Stimulated activated CD4-positive, alpha-beta T cell treated with anti-CD3 and anti-CD28 coated beads, Interleukin-4, amount 100 ng/mL, for 1 hour (primary cell): ENCODE measurements at regions not wholly inside any gene's neighbourhood (a gene's known extent, or its start where the extent isn't known, plus 50 kb on each side); places are given as distances from the start of the nearest gene placed in this dataset.
"Not testable (repeated sequence)": the region's sequence is repeated elsewhere in the genome, so short reads cannot be mapped to it uniquely, and the experiment has no call there.

Experiments
- DNase-seq: peaks from one replicate; pipeline ENCODE4 v3.0.0-alpha.2; 2020

DNA sequence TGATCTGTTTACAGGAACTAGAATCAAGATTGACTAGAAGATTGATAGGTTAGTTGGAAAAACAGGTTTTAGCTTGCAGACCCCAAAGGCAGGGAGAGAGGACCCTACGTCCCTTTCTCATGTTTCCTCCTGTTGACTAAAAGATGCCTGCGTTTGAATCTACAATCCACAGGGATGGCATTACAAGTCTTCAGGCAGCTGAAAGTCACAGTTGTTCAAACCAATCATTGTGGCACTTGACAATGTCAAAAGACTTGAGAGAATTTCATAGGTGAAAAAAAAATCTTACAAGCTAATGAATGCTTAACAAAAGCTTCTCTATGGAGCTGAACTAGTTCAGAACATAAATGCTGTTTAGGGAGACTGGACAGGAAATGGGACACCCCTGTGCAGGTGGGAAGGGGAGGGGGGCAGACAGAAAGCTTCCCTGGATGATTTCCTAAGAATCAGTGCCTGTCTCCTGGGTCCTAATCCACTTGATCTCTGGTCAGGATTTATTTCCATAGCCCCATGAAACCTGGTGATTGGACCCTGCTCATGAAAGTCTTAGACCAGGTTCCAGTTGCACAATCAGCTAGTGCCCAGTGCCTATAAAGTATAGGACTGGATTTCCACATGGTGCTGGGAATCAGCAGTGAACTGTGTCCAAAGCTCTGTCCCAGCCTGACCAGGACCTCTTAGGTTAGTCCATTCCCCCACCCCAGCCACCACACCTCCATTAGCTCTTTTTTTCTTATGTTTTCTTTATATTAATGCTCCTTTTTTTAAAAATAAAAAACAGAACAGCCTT is 91.6 kb upstream of the BCAR3 start:
- no peak for DNase-seq

- DNase-seq, result no peak
Measured at GRCh38 chr1:93771843-93772242, 90.2 kb upstream of the BCAR3 start.

GRCh38 chr1:93770640-93771039 is 89.0 kb upstream of the BCAR3 start:
- DNase-seq, result no peak

GRCh38 chr1:93769777-93770176 is 88.1 kb upstream of the BCAR3 start:
- no peak for DNase-seq

DNA sequence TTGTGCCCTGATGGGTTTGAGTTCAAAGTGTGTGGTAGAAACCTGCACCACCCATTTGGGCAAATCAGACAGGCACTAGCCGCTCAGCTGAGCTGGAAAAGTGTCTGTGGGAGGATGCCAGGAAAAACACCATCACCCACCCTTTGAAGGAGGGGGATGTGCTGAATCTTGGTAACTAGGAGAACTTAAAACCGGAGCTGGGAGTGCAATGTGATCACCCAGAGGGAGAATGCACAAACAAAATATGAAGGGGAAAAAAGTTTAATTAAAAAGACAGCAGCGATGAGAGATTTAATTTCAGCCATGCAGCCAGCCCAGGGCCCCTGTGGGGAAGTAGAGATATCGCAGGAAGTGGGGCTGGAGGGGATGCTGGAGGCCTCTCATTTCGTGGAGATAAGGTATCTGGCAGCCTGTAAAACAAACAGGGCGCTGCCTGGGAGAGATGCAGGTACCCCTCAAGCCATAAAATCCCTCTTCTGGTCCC is 86.8 kb upstream of the BCAR3 start:
- no peak for DNase-seq

- DNase-seq, result no peak
Measured at GRCh38 chr1:93766451-93766850, 84.8 kb upstream of the BCAR3 start.

GRCh38 chr1:93765099-93765498 is 83.5 kb upstream of the BCAR3 start:
- DNase-seq, result no peak

GRCh38 chr1:93764366-93764750 is 82.7 kb upstream of the BCAR3 start:
- no peak for DNase-seq

GRCh38 chr1:93763704-93764365 is 82.2 kb upstream of the BCAR3 start:
- DNase-seq, result no peak

DNA sequence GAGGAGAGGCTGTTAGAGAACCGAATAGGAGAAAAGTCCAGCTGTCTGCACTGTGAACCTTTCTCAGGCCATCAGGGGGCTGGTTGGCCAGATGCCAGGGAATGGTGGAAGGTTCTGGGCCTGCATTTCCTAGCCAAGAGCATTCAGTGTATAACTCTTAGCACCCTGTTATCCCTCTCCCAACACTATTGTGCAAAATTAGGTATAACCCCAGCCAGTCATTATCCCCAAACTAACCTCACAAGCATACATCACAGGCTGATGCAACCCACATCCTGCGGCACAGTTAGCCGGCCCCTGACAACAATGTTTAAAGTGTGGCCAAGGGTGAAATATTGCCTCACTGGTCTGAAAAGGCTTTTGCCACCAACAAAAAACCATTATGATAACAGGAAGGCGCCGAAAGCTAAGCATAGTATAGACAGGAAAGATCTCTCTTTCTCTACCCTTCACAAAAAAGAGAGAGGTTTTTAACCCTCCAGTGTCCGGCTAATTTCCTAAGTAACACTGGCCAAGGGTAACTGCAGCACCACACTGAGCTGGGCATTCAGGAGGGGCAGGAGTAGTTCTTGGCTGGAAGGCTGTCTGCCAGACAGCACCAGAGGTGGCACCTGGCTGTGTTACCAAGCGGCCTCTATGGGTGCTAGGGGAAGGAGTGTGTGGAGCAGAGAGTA is 77.3 kb upstream of the BCAR3 start:
- DNase-seq, result no peak

DNA sequence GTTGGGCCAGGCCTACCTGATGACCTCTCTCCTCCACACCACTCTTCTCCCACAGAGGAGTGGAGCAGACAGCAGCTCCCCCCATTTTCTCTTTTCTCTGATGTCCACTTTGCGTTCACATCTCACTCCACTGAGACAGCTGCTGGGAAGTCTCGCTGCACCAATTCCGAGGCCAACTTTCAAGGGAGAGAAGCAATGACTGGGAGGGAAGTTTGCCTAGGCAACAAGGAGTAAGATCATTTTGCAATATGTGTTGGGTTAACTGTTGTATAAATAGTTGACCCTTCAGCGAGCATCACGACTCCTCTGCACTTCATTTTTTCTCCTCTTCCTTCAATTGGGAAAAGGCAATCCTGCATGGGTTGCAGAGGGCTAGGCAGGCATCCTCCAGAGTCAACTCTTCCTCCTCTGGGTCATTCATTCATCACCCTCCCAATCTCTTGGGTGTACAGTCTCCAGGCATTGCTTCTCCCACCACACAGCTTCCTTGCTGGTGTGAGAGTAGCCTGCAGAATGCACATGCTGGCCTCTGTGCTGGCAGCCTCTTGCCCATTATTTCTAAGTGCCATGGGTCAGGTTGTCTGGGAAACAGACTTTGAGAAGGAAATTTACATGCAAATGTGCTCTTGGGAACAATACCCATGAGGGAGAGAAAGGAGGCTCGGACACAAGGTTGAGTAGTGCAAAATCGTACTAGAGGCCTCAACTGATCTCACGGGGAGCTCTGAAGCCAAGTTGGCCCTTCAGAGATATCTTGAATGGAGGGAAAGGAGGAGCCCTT is 75.8 kb upstream of the BCAR3 start:
- no peak for DNase-seq

GRCh38 chr1:93756657-93757056 is 75.0 kb upstream of the BCAR3 start:
- no peak for DNase-seq

DNA sequence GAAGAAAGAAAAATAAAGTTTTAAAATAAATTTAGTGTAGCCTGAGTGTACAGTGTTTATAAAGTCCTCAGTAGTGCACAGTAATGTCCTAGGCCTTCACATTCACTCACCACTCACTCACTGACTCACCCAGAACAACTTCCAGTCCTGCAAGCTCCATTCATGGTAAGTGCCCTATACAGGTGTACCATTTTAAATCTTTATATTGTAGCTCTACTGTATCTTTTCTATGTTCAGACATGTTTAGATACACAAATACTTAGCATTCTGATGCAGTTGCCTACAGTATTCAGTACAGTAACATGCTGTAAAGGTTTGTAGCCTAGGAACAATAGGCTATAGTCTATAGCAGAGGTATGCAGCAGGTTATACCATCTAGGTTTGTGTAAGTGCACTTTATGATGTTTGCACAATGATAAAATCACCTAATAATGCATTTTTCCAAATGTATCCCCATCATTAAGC is 73.6 kb upstream of the BCAR3 start:
- DNase-seq, result not testable (repeated sequence)

DNA sequence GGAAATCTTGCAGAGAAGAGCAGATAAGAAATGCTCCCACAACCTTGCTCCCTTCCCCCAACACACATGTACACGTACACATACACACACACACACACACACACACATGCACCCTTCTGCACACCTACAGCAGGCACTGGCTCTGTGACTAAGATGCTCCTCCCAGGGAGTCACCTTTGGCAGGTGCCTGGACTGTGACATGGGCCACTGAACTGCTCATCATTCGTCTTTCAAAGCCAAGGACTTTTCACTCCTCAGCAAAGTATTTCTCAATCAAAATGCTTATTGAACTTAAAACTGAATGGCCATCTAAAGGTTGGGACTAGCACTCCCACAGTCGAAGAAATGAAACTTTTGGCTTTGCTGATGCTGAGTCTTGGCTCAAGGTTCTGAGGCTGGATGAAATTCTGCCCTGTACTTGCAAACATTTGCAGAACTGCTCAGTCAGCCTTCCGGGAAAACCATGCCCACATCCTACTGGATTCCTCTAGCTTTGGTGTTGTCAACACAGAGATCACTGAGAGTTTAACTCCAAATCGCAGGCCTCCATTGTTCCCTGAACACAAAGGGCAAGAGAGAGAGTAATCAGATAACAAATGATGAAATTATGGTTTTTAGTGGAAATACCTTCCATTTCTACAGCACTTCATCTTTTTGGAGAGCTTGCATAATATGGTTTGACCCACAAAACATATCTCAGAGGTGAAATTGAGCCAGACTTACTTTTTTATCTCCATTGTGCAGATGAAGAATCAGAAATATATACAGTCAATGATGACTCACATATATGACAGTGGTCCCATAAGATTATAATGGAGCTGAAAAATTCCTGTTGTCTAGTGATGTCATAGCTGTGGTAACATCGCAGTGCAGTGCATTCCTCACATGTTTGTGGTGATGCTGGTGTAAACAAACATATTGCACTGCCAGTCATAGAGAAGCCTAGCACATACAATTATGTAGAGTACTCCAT is 72.4 kb upstream of the BCAR3 start:
- no peak for DNase-seq

GRCh38 chr1:93751377-93752250 is 70.0 kb upstream of the BCAR3 start:
- DNase-seq, result no peak

DNA sequence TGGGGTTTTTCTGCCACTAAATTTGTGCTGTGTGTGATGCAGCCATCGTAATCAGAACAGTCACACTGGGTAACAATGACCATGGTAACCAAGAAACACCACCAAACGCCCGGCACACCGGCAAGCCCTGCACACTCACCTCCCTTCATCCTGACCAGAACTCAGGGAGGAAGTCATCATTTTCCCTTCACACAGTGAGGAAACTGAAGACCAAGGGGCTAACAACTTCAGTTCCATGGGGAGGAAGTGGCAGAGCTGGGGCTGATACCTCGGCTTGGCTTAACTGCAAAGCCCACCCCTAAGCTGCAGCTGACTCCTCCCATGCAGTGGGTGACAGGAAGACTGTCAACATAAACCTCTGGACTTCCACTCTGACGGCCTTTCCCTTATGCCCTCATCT is 69.3 kb upstream of the BCAR3 start:
- DNase-seq, result no peak

GRCh38 chr1:93749894-93750301 is 68.3 kb upstream of the BCAR3 start:
- DNase-seq, result no peak

DNA sequence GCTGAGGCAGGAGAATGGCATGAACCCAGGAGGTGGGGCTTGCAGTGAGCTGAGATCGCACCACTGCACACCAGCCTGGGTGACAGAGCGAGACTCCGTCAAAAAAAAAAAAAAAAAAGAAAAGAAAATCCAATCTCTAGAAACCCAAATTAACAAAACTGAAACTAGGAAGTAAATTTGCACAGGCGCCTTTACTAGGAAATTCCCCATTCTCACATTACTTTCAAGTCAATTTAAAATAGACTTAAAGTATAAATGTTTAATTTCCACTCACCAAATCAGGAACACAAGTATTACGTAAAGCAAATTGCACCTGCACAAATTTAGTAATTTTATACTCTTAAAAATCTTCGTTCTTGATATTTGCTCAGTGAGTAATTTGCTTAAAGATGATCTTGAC is 67.8 kb upstream of the BCAR3 start:
- DNase-seq, result no peak

GRCh38 chr1:93746021-93746812 is 64.6 kb upstream of the BCAR3 start:
- no peak for DNase-seq
